ENCODE measurements at regions not wholly inside any gene's neighbourhood (a gene's known extent, or its start where the extent isn't known, plus 50 kb on each side); places are given as distances from the start of the nearest gene placed in this dataset.
"Not testable (repeated sequence)": the region's sequence is repeated elsewhere in the genome, so short reads cannot be mapped to it uniquely, and the experiment has no call there.

- DNase-seq (ENCODE audit: low spot score): no peak
Measured at GRCh38 chr6:163867518-163868292, 453.2 kb downstream of the QKI start.

DNA sequence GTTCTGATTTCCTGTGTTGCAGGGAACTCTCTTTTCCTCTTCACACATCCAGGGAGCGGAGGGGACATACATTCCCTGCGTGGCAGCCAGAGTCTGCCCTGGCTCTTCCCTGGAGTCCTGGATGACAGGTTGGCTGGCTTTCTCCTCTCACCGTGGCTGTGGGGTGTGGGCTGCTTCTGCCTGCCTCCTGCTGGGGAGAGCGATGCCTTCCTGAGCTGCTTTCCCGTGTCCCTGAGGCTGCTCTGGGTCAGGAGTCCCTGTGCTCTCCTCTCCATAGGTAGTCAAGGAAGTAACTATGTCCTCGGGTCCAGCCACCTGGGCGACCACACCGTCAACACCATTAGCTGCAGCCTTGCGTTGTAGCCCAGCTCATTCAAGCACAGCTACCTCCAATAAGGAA, 451.7 kb downstream of the QKI start:
- no peak for DNase-seq (ENCODE audit: low spot score)

DNA sequence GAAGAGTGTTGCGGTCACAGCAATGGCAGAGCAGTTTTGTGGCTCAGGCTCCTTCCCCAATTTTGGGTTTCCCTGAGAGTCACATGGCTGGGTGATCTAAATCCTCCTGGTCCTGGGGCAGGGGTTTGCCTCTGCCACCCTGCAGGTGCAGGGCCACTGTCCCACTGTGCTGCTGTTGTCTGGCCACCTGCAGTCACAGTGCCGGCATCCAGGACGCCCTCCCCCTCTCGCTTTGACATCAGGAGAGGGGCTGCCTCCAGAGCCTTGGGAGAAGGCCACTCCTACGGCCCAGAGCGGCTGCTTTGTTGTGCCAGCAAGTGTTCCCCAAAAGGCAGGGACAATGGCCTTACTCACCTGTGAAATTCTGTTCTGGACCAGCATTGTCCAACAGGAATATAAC, 449.0 kb downstream of the QKI start:
- DNase-seq (ENCODE audit: low spot score): no peak

DNA sequence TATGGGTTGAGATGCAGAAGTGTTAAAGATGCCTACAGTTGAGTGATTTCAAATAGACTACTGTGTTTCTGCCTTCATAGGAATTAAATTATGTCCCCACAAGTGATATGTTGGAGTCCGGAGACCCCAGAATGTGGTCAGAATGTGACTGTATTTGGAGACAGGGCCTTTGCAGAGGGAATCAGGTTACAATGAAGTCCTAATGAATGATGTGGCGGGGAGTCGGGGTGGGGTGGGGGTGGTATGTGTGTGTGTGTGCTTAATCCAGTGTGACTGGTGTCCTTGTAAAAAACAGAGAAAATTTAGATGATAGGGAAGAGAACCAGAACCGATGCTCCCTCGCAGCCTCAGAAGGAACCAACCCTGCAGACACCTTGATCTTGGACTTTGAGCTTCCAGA, 448.2 kb downstream of the QKI start:
- DNase-seq (ENCODE audit: low spot score): no peak

GRCh38 chr6:163861627-163862026, 447.1 kb downstream of the QKI start:
- no peak for DNase-seq (ENCODE audit: low spot score)

GRCh38 chr6:163860287-163861081, 446.0 kb downstream of the QKI start:
- DNase-seq (ENCODE audit: low spot score): peak; percentile 93

DNA sequence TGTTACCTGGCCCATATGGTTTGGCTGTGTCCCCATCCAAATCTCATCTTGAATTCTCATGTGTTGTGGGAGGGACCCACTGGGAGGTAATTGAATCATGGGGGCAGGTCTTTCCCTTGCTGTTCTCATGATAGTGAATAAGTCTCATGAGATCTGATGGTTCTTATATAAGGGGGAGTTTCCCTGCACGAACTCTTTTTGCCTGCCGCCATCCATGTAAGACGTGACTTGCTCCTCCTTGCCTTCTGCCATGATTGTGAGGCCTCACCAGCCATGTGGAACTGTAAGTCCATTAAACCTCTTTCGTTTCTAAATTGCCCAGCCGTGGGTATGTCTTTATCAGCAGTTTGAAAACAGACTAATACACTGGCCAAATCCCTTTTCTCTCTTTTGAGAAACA, 444.4 kb downstream of the QKI start:
- not testable (repeated sequence) for DNase-seq (ENCODE audit: low spot score)

GRCh38 chr6:163857421-163857820, 442.9 kb downstream of the QKI start:
- no peak for DNase-seq (ENCODE audit: low spot score)

- no peak for DNase-seq (ENCODE audit: low spot score)
Measured at GRCh38 chr6:163850874-163851273, 436.4 kb downstream of the QKI start.

DNA sequence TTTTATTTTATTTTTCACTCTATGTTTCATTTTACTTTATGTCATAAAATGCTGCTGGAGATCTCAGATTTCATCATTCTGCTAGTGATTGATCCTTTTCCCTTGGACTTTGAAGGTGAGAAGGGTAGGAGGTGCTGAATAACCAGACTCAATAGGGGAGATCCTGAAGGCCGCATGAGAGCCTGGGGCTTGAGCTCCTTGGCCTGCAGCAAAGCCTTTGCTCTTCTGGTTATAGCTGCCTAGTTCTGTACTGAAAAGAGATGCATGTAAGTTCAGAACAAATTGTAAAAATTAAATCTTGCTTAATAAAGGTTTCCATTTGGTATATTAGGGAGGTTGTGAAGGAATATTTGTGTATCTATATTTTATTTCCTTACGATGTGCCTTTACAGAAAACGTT, 430.2 kb downstream of the QKI start:
- no peak for DNase-seq (ENCODE audit: low spot score)

GRCh38 chr6:163844357-163844756, 429.8 kb downstream of the QKI start:
- no peak for DNase-seq (ENCODE audit: low spot score)

- DNase-seq (ENCODE audit: low spot score): no peak
Measured at GRCh38 chr6:163843218-163843617, 428.7 kb downstream of the QKI start.

GRCh38 chr6:163842467-163842866, 427.9 kb downstream of the QKI start:
- DNase-seq (ENCODE audit: low spot score): no peak

- DNase-seq (ENCODE audit: low spot score): no peak
Measured at GRCh38 chr6:163841733-163842132, 427.2 kb downstream of the QKI start.

DNA sequence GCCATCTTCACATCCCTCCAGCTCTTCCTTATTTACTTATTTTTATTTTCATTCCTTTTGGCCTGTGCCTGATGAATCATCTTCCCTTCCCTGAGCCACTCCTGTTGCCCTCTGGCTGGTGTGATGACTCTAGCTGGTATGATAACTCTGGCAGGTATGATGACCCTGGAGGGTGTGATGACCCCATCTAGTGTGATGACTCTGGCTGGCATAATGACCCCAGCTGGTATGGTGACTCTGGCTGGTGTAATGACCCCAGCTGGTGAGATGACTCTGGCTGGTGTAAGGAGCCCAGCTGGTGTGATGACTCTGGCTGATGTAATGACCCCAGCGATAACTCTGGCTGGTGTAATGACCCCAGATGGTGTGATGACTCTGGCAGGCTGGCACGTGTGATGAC, 426.8 kb downstream of the QKI start:
- no peak for DNase-seq (ENCODE audit: low spot score)

GRCh38 chr6:163840880-163841279, 426.4 kb downstream of the QKI start:
- no peak for DNase-seq (ENCODE audit: low spot score)

DNA sequence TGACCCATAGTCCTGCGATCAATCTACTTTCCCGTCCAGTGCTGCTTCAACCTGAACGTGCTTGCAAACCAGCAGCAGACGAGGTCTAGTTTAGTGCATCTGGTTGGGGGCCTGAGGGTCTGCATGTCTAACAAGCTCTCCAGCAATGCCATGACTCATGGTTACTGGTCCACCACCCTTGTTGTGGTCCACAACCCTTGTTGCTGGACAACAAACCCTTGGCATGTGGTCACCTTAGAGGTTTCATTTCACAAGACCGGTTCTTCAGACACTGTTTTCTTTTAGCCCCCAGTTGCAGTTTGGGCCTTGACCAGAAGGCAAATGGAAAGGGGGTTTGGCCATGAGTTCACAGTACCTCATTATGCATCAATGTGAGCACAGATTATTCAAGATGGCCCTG, 424.8 kb downstream of the QKI start:
- no peak for DNase-seq (ENCODE audit: low spot score)

GRCh38 chr6:163837691-163838431, 423.3 kb downstream of the QKI start:
- no peak for DNase-seq (ENCODE audit: low spot score)

DNA sequence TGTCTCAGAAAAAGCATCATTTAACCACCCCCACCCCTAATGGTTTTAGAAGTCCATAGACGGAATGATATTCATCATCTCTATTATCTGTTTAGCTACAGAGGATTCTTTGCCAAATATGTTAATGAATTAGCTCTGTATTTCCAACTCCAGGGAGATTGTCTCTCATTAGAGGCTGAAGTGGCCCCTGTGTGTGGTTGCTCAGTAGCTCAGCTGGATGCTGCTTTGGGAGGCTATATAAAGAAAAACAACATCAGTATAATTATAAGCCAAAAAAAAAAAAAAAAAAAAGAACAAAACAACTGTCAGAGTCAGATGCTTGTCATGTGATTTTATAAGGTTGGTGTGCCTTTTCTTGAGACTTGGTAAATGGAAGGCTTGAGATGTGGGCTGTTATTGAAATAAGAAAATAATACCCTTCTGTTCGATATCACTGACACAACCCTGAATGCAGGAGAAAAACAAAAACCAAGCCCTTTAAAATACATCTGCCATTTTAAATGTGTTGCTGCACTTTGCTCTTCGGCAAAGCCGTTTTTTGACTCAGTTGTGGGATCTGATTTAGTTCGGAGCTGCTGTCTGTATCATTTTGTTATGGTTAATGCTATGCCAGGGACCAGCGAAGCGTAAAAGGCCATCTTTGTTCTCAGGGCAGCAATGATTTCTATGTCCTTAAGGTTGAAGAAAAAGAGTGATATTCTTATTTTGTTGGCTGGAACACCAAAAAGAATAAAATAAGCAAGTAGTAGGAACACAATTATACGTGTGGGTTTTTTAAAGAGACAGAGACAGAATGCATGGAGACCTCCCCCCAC, 422.6 kb downstream of the QKI start:
- DNase-seq (ENCODE audit: low spot score): no peak

GRCh38 chr6:163835439-163836171, 421.1 kb downstream of the QKI start:
- no peak for DNase-seq (ENCODE audit: low spot score)

All from SW480 (cell line).